ENCODE measurements at regions not wholly inside any gene's neighbourhood (a gene's known extent, or its start where the extent isn't known, plus 50 kb on each side); places are given as distances from the start of the nearest gene placed in this dataset.

GRCh38 chr2:122512091-122512490 is 756.6 kb downstream of the TSN start:
- H3K4me3 ChIP-seq (ENCODE audit: low read length in 3 of 3): no peak overlapping the region
- intact Hi-C loops (cut with DNase I): no loop called here
- H3K27ac ChIP-seq (ENCODE audit: low read depth in 2 of 2, low read length in 2 of 2): no peak overlapping the region
- H3K36me3 ChIP-seq (ENCODE audit: control insufficient read depth in 2 of 3, insufficient read depth in 3 of 3, low read length in 3 of 3): no peaks in the 10 kb centered on the region
- no peak for FAIRE-seq
- H3K9me3 ChIP-seq (ENCODE audit: control insufficient read depth in 2 of 3, insufficient read depth in 1 of 3, low read length in 3 of 3): no peaks in the 10 kb centered on the region
- H3K27me3 ChIP-seq (ENCODE audit: control insufficient read depth, insufficient read depth, low read length): no peaks in the 10 kb centered on the region
- no peak for TF ChIP-seq CTCF (IDR thresholded peaks at IDR 0.05; ENCODE audit: borderline replicate concordance, extremely low read depth, insufficient read depth)
- DNase-seq: no peak
- H3K9ac ChIP-seq (ENCODE audit: low read length in 3 of 3): no peak overlapping the region
- no peaks in the 10 kb centered on the region for H3K4me1 ChIP-seq (ENCODE audit: control insufficient read depth in 2 of 3, insufficient read depth in 2 of 3, low read depth in 1 of 3, low read length in 3 of 3)

- Histone ChIP-seq H3K9ac (ENCODE audit: low read length in 3 of 3) (no peak overlapping the region), H3K36me3 (ENCODE audit: control insufficient read depth in 2 of 3, insufficient read depth in 3 of 3, low read length in 3 of 3) (no peaks in the 10 kb centered on the region), H3K4me1 (ENCODE audit: control insufficient read depth in 2 of 3, insufficient read depth in 2 of 3, low read depth in 1 of 3, low read length in 3 of 3) (no peaks in the 10 kb centered on the region), H3K4me3 (ENCODE audit: low read length in 3 of 3) (no peak overlapping the region), H3K27me3 (ENCODE audit: control insufficient read depth, insufficient read depth, low read length) (no peaks in the 10 kb centered on the region), H3K9me3 (ENCODE audit: control insufficient read depth in 2 of 3, insufficient read depth in 1 of 3, low read length in 3 of 3) (no peaks in the 10 kb centered on the region), H3K27ac (ENCODE audit: low read depth in 2 of 2, low read length in 2 of 2) (no peak overlapping the region)
- DNase-seq (peak in 1 of 5 donors; percentile 22), FAIRE-seq (no peak)
- no peak for TF ChIP-seq CTCF (IDR thresholded peaks at IDR 0.05; ENCODE audit: borderline replicate concordance, extremely low read depth, insufficient read depth)
- intact Hi-C loops (cut with DNase I): no loop called here
Measured at GRCh38 chr2:122514451-122514996, 759.1 kb downstream of the TSN start.

GRCh38 chr2:122515731-122516290 is 760.4 kb downstream of the TSN start:
- TF ChIP-seq CTCF (IDR thresholded peaks at IDR 0.05; ENCODE audit: borderline replicate concordance, extremely low read depth, insufficient read depth): no peak
- H3K4me1 ChIP-seq (ENCODE audit: control insufficient read depth in 2 of 3, insufficient read depth in 2 of 3, low read depth in 1 of 3, low read length in 3 of 3): no peaks in the 10 kb centered on the region
- H3K9me3 ChIP-seq (ENCODE audit: control insufficient read depth in 2 of 3, insufficient read depth in 1 of 3, low read length in 3 of 3): no peaks in the 10 kb centered on the region
- H3K27ac ChIP-seq (ENCODE audit: low read depth in 2 of 2, low read length in 2 of 2): no peak overlapping the region
- DNase-seq: no peak
- H3K4me3 ChIP-seq (ENCODE audit: low read length in 3 of 3): no peak overlapping the region
- no peaks in the 10 kb centered on the region for H3K27me3 ChIP-seq (ENCODE audit: control insufficient read depth, insufficient read depth, low read length)
- no peak for FAIRE-seq
- no peak overlapping the region for H3K9ac ChIP-seq (ENCODE audit: low read length in 3 of 3)
- intact Hi-C loops (cut with DNase I): no loop called here
- no peaks in the 10 kb centered on the region for H3K36me3 ChIP-seq (ENCODE audit: control insufficient read depth in 2 of 3, insufficient read depth in 3 of 3, low read length in 3 of 3)

- Histone ChIP-seq H3K4me1 (ENCODE audit: control insufficient read depth in 2 of 3, insufficient read depth in 2 of 3, low read depth in 1 of 3, low read length in 3 of 3) (no peaks in the 10 kb centered on the region), H3K27ac (ENCODE audit: low read depth in 2 of 2, low read length in 2 of 2) (no peak overlapping the region), H3K4me3 (ENCODE audit: low read length in 3 of 3) (no peak overlapping the region), H3K27me3 (ENCODE audit: control insufficient read depth, insufficient read depth, low read length) (no peaks in the 10 kb centered on the region), H3K9ac (ENCODE audit: low read length in 3 of 3) (no peak overlapping the region), H3K36me3 (ENCODE audit: control insufficient read depth in 2 of 3, insufficient read depth in 3 of 3, low read length in 3 of 3) (no peaks in the 10 kb centered on the region), H3K9me3 (ENCODE audit: control insufficient read depth in 2 of 3, insufficient read depth in 1 of 3, low read length in 3 of 3) (no peaks in the 10 kb centered on the region)
- intact Hi-C loops (cut with DNase I): no loop called here
- DNase-seq: peak in 1 of 5 donors; percentile 9
- FAIRE-seq: no peak
- TF ChIP-seq CTCF (IDR thresholded peaks at IDR 0.05; ENCODE audit: borderline replicate concordance, extremely low read depth, insufficient read depth): no peak
Measured at GRCh38 chr2:122516775-122517174, 761.3 kb downstream of the TSN start.
